ENCODE measurements at regions not wholly inside any gene's neighbourhood (a gene's known extent, or its start where the extent isn't known, plus 50 kb on each side); places are given as distances from the start of the nearest gene placed in this dataset.

DNA sequence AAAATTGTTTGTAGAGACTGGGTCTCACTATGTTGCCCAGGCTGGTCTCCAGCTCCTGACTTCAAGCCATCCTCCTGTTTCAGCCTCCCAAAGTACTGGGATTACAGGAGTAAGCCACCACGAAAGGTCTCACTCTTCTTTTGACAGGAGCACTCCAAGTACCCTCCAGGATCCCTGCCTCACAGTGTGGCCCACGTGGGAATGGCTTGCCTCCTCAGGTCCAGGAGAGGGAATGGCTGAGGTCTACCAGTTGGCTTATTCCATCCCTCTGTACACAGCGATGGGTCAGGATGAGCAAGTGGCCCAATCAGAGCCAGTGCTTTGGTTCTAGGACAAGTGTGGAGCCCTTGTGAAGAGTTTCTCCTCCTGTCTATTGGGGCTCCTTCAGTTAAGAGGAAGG is 73.7 kb upstream of the ZNF423 start:
- Mint-ChIP-seq H3K9me3 (no peaks in the 10 kb centered on the region), H3K27ac (no peak overlapping the region), H3K27me3 (peaks cover 22% of the 10 kb centered on the region), H3K36me3 (no peaks in the 10 kb centered on the region), H3K4me1 (no peaks in the 10 kb centered on the region), H3K4me3 (no peak overlapping the region)
- DNase-seq, result no peak
- CTCF ChIA-PET, result no interaction called here

DNA sequence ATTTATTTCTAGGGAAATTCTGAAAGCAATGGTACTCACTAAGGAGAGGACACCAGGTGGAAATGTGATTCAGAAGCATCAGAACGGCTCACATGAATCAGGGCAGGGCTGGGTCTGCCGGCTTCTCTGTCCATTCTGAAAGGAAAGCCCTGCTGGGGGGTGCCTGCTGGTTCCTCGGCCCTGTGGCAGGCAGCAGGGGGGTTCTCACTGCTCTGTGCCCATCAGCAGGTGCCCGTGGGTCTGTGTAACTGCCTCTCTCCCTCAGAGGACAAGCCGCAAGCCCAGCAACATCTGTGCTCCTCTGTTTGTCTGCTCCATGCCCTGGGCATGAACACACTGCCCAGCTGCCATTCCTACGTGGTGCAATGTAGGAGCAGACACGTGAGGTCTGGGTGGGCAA is 74.9 kb upstream of the ZNF423 start:
- H3K9me3 Mint-ChIP-seq, result no peaks in the 10 kb centered on the region
- no peaks in the 10 kb centered on the region for H3K4me1 Mint-ChIP-seq
- H3K27me3 Mint-ChIP-seq, result peaks cover 21% of the 10 kb centered on the region
- no peak overlapping the region for H3K27ac Mint-ChIP-seq
- no peak for DNase-seq
- CTCF ChIA-PET, result no interaction called here
- H3K36me3 Mint-ChIP-seq, result no peaks in the 10 kb centered on the region
- no peak overlapping the region for H3K4me3 Mint-ChIP-seq

DNA sequence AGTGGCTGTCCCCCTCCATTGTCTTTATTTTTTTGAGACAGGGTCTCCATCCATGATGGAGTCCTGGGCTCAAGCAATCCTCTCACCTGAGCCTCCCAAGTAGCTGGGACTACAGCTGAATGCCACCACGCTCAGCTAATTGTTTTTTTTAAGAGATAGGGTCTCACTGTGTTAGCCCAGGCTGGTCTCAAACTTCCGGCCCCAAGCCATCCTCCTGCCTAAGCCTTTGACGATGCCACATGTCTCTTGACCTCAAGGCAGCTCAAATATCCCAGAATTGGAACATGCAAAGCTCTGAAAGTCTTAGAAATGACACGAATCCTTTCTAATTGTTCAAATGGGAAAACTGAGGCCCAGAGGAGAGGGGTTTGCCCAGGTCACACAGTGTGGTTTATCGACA is 75.4 kb upstream of the ZNF423 start:
- Mint-ChIP-seq H3K4me1 (no peaks in the 10 kb centered on the region), H3K36me3 (no peaks in the 10 kb centered on the region), H3K9me3 (no peaks in the 10 kb centered on the region), H3K4me3 (no peak overlapping the region), H3K27ac (no peak overlapping the region), H3K27me3 (peaks cover 21% of the 10 kb centered on the region)
- no peak for DNase-seq
- CTCF ChIA-PET, result no interaction called here

DNA sequence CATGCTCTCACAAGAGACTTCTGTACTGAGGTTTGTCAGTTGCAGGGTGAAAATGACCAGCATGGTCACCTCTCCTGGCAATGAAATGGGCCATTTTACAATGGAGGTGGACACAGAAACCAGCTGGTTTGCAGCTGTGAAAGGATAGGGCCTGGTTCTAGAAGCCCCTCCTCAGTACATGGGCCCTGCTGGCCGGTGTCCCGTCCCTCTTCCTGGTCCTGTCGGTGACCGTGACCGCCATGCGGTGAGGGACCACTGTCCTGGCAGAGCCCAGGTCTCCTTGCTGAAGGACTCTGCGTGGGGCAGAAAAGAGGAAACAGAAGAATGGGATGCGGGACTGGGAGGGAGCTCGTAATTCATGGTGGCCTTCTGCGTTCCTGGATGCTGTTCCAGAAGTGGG is 76.0 kb upstream of the ZNF423 start:
- Mint-ChIP-seq H3K27me3 (peaks cover 21% of the 10 kb centered on the region), H3K4me1 (no peaks in the 10 kb centered on the region), H3K9me3 (no peaks in the 10 kb centered on the region), H3K36me3 (no peaks in the 10 kb centered on the region), H3K27ac (no peak overlapping the region), H3K4me3 (no peak overlapping the region)
- CTCF ChIA-PET, result no interaction called here
- DNase-seq, result no peak

DNA sequence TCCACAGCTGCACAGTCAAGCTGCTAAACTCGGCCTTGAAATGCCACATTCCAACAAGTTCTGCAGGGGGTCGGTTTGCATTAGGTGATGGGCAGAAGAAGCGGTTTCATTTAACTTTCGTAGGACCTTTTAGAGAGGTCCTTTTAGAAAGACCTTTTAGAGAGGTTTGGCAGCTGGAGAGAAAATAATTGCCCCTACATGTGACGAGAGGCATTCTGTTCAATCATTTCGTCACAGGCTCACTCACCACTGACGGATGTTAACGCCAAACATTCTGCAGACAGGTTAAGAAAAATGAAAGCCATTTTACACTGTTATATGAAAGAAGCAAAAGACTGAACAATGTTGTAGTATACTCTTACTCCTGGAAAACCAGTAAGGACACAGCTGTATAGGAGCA is 76.5 kb upstream of the ZNF423 start:
- no peak for DNase-seq
- H3K27ac Mint-ChIP-seq, result no peak overlapping the region
- H3K9me3 Mint-ChIP-seq, result no peaks in the 10 kb centered on the region
- peaks cover 21% of the 10 kb centered on the region for H3K27me3 Mint-ChIP-seq
- CTCF ChIA-PET, result no interaction called here
- no peak overlapping the region for H3K4me3 Mint-ChIP-seq
- H3K4me1 Mint-ChIP-seq, result no peaks in the 10 kb centered on the region
- no peaks in the 10 kb centered on the region for H3K36me3 Mint-ChIP-seq

DNA sequence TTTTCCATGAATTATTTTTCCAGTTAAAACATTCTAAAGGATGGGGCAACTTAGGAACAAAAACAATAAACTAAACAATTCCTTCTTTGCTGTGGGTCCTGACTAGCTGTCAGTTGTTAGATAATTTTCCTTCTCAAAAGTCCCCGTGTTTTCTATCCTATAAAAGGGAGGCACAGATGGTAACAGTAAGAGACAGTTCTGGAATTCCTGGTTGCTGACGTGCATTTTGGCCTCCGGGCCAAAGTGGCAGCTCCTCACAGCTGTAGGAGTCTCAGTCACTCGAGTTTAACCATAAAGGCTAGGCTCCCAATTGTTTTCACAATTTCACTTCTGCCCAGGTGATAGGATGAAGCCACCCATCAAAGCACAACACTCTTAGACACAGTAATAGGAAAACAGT is 77.0 kb upstream of the ZNF423 start:
- H3K4me3 Mint-ChIP-seq, result no peak overlapping the region
- no peaks in the 10 kb centered on the region for H3K36me3 Mint-ChIP-seq
- DNase-seq, result no peak
- H3K9me3 Mint-ChIP-seq, result no peaks in the 10 kb centered on the region
- no peaks in the 10 kb centered on the region for H3K4me1 Mint-ChIP-seq
- CTCF ChIA-PET, result no interaction called here
- no peak overlapping the region for H3K27ac Mint-ChIP-seq
- peaks cover 18% of the 10 kb centered on the region for H3K27me3 Mint-ChIP-seq

DNA sequence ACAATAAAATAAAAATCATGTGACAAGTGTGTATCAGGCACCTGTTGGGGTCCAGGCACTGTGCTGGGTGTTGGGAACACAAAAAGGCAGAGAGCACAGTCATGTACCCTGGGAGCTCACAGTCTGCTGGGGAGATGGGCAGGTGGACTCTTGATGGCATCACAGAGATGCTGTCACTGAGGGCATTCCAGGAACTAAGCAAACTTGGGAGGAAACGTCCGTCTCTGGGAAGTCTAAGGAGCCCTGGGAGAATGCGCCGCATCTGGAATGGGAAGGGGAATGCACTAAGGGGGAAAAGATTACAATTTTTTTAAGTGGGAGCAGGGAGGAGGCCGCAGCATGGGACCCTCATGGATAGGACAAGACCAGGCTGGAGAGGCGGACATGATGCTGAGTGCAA is 80.9 kb upstream of the ZNF423 start:
- CTCF ChIA-PET, result no interaction called here
- Mint-ChIP-seq H3K27ac (no peak overlapping the region), H3K4me3 (no peak overlapping the region), H3K4me1 (no peaks in the 10 kb centered on the region), H3K9me3 (no peaks in the 10 kb centered on the region), H3K36me3 (no peaks in the 10 kb centered on the region), H3K27me3 (peaks cover 10% of the 10 kb centered on the region)
- DNase-seq, result no peak

DNA sequence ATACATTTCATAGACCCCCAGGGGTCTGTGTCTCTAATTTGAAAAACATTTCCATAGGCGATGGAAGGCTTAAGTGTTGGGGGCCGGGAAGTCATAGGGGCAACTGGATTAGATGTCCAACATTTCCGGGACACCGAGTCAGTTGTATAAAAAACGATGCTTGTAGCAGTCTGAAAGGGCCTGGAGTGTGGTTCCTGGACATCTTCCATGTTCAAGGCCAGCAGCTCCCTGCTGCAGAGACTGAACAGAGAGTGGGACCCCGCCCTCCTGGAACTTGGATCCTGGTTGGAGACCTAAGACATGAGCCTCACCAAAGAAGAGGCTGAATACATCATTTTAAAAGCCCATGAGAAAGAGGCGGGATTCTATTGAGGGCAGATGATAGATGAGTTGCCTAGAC is 82.0 kb upstream of the ZNF423 start:
- Mint-ChIP-seq H3K27me3 (peaks cover 10% of the 10 kb centered on the region), H3K36me3 (no peaks in the 10 kb centered on the region), H3K4me3 (no peak overlapping the region), H3K9me3 (no peaks in the 10 kb centered on the region), H3K27ac (no peak overlapping the region), H3K4me1 (no peaks in the 10 kb centered on the region)
- CTCF ChIA-PET, result no interaction called here
- no peak for DNase-seq

DNA sequence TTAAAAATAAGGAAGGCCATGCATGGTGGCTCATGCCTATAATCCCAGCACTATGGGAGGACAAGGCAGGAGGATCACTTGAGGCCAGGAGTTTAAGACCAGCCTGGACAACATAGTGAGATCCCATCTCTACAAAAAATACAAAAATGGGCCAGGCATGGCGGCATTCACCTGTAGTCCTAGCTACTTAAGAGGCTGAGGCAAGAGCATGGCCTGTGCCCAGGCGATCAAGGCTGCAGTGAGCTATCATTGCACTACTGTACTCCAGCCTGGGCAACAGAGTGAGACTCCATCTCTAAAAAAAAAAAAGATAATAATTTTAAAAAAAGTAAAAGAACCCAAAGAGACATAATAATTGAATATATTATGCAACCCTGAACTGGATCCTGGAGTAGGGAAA is 83.6 kb upstream of the ZNF423 start:
- Mint-ChIP-seq H3K9me3 (no peaks in the 10 kb centered on the region), H3K4me1 (no peaks in the 10 kb centered on the region), H3K27ac (no peak overlapping the region), H3K27me3 (peaks cover 10% of the 10 kb centered on the region), H3K36me3 (no peaks in the 10 kb centered on the region), H3K4me3 (no peak overlapping the region)
- DNase-seq, result no peak
- CTCF ChIA-PET, result no interaction called here

DNA sequence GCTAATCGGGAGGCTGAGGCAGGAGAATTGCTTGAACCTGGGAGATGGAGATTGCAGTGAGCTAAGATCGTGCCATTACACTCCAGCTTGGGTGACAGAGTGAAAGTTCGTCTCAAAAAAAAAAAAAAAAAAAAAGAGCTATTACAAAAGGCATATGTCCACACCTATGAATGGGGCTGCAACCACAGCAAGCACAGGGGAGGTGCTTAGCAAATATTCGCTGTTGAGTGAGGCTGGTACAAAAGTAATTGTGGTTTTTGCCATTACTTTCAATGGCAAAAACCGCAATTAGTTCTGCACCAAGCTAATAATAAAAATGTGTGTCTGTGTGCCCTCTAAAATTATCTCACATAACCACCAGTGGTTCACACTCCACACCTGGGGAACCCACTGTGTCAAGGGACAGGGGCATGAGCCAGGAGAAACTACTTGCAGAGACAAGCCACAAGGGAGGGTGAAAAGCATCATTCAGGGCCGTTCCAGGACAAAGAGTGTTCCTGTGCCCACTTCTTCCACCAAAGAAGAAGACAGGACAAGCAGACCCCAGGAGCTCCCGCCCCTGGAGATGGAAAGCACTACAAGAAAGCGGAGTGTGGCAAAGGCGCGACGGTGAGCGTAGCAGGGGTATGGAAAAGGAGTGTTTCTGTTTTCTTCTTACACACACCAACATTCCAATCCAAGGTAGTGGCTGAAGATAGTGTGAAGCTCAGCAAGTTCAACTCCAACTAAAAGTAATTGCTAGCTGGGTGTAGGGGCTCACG is 84.4 kb upstream of the CNEP1R1 start:
- Mint-ChIP-seq H3K4me1 (no peaks in the 10 kb centered on the region), H3K27ac (no peak overlapping the region), H3K4me3 (no peak overlapping the region), H3K27me3 (peaks cover 10% of the 10 kb centered on the region), H3K9me3 (no peaks in the 10 kb centered on the region), H3K36me3 (no peaks in the 10 kb centered on the region)
- no peak for DNase-seq
- CTCF ChIA-PET, result interaction anchor here (0.6 kb wide), 1 partner anchor 449 kb away, joined by 3 read pairs; no protein-coding TSS in a partner anchor

DNA sequence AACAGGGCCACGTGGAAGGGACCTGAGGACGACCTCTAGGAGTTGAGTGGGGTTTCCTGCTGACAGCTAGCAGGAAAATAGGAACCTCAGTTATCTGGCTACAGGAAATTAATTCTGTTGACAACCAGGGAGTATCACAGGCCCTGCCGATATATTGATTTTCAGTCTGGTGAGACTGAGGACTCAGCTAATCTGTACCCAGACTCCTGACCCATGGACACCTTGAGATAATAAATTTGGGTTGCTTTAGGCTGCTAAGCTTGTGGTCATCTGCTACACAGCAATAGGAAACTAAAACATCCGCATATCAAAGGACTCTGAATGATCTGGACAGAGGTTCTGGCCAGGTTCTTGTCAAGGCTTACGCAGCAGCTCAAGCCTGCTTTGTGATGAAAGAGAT is 80.8 kb upstream of the CNEP1R1 start:
- no peak for DNase-seq
- Mint-ChIP-seq H3K4me1 (no peaks in the 10 kb centered on the region), H3K27me3 (peaks cover 12% of the 10 kb centered on the region), H3K4me3 (no peak overlapping the region), H3K36me3 (no peaks in the 10 kb centered on the region), H3K9me3 (no peaks in the 10 kb centered on the region), H3K27ac (no peak overlapping the region)
- CTCF ChIA-PET, result no interaction called here

DNA sequence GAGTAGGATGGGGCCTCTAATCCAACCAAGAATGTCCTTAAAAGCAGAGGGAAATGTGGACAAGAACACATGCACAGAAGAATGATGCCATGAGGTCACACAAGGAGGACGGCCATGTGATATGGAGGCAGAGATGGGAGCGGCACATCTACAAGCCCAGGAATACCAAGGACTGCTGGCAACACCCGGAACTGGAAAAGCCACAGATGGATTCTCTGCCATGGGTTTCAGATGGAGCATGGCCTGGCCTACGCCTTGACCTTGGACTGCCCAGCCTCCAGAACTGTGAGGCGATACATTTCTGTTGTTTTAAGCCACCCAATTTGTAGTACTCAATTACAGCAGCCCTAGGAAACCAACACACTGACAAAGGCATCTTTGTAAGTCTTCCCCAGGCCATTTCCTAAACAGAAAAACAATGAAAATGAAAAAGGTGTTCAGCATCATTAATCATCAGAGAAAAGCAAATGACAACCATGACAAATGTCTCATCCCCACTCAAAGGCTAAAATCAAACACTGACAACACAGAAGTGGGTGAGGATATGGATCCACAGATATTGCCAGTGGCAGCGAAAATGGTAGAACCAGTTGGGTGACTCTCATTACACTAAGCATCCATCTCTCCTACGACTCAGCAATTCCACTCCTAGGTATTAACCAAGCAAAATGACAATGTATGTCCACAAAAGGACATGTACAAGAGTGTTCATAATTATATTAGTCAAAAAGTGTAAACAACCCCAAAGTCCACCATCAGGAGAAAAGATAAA is 76.9 kb upstream of the CNEP1R1 start:
- H3K4me1 Mint-ChIP-seq, result no peaks in the 10 kb centered on the region
- no peak overlapping the region for H3K27ac Mint-ChIP-seq
- no peak overlapping the region for H3K4me3 Mint-ChIP-seq
- CTCF ChIA-PET, result no interaction called here
- H3K27me3 Mint-ChIP-seq, result peaks cover 13% of the 10 kb centered on the region
- H3K36me3 Mint-ChIP-seq, result no peaks in the 10 kb centered on the region
- H3K9me3 Mint-ChIP-seq, result no peaks in the 10 kb centered on the region
- DNase-seq, result no peak

DNA sequence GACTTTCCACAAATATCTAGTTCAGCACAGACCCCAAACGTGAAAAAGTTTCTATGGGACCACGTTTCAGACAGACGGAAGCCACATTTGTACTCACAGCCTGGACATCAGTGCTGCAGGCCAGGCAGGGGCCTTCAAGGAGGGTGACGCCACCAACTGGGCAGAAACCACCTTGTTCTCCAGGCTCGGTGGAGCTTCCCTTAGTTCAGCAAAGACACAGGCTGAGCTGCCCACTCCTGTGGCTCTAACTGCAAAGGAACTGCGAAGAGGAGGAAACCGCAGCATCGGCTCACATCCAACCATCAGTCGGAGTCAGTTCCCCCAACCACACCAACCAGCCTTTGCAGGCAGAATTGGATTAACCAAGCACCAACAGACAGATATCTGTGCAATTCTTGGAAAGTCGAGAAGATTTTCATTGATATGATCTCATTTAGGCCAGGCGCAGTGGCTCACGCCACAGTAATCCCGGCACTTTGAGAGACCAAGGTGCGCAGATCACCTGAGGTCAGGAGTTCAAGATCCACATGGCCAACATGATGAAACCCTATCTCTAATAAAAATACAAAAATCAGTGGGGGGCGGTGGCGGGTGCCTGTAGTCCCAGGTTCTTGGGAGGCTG is 73.3 kb upstream of the CNEP1R1 start:
- H3K4me3 Mint-ChIP-seq, result no peak overlapping the region
- CTCF ChIA-PET, result no interaction called here
- H3K4me1 Mint-ChIP-seq, result no peaks in the 10 kb centered on the region
- DNase-seq, result no peak
- H3K36me3 Mint-ChIP-seq, result no peaks in the 10 kb centered on the region
- no peaks in the 10 kb centered on the region for H3K9me3 Mint-ChIP-seq
- no peak overlapping the region for H3K27ac Mint-ChIP-seq
- peaks cover 28% of the 10 kb centered on the region for H3K27me3 Mint-ChIP-seq

DNA sequence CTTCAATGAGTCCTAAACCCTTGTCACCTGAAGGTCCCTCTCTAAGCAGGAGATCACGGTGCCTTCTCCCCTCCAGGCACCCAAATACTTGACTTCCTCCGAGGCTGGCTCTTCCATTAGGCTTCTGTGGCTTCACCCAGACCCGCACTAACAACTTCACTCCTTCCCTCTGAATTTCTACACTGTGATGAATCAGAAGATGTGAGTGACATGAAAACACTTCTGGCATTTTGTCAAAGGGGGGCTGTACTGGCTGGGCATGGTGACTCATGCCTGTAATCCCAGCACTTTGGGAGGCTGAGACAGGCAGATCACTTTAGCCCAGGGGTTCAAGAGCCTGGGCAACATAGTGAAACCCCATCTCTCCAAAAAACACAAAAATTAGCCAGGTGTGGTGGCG is 72.6 kb upstream of the CNEP1R1 start:
- Mint-ChIP-seq H3K4me1 (no peaks in the 10 kb centered on the region), H3K36me3 (no peaks in the 10 kb centered on the region), H3K9me3 (no peaks in the 10 kb centered on the region), H3K27me3 (peaks cover 32% of the 10 kb centered on the region), H3K4me3 (no peak overlapping the region), H3K27ac (no peak overlapping the region)
- DNase-seq, result no peak
- CTCF ChIA-PET, result no interaction called here

DNA sequence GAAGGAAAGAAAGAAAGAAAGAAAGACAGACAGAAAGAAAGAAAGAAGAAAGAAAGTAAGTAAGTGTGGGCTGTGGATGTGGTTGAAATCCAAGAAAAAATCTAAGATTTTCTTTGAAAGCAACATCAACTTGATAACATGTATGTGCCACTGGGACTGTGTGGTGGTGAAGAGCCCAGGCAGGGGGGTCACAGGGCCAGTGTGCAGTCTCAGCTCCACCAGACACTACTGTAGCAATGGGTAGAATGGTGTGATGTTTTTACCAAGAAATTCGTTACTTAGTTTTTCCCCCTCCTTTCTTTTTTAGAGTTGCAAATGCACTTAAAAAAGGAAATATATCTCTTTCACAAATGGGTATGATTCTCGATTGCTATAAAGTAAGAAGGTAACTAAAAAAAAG is 71.9 kb upstream of the CNEP1R1 start:
- Mint-ChIP-seq H3K4me3 (no peak overlapping the region), H3K9me3 (no peaks in the 10 kb centered on the region), H3K4me1 (no peaks in the 10 kb centered on the region), H3K27me3 (peaks cover 37% of the 10 kb centered on the region), H3K27ac (no peak overlapping the region), H3K36me3 (no peaks in the 10 kb centered on the region)
- DNase-seq, result no peak
- CTCF ChIA-PET, result no interaction called here
